Upper lobe of left lung (tissue), 6 donors: ENCODE measurements at regions not wholly inside any gene's neighbourhood (a gene's known extent, or its start where the extent isn't known, plus 50 kb on each side); places are given as distances from the start of the nearest gene placed in this dataset.

Experiments used
- ATAC-seq, 2 donors: fragments of 200-7000 bp; cut with Tn5 transposase; one replicate each; pipeline ENCODE4 v1.9.1; 2022; ENCODE audit warnings: mild to moderate bottlenecking in 2 of 2, moderate library complexity in 2 of 2; ENCODE audit not compliant: low FRiP score in 2 of 2
- DNase-seq, 2 donors: peaks; one replicate each; pipeline ENCODE4 v3.0.0-alpha.2; 2019 to 2020
- H3K27ac ChIP-seq, 4 donors: fragments of 200-600 bp; sonication (generic); one replicate each; pipeline ENCODE4 v1.5.1; 2016 to 2019
- H3K27me3 ChIP-seq, 4 donors: fragments of 200-600 bp; sonication (generic); one replicate each; pipeline ENCODE4 v1.5.1; 2017 to 2019
- H3K36me3 ChIP-seq, 4 donors: fragments of 200-600 bp; sonication (generic); one replicate each; pipeline ENCODE4 v1.5.1; 2016 to 2019
- H3K4me1 ChIP-seq, 4 donors: fragments of 200-600 bp; sonication (generic); one replicate each; pipeline ENCODE4 v1.5.1; 2018 to 2019
- H3K4me3 ChIP-seq, 4 donors: fragments of 200-600 bp; sonication (generic); one replicate each; pipeline ENCODE4 v1.5.1; 2017 to 2019; ENCODE audit warnings: mild to moderate bottlenecking in 2 of 4, moderate library complexity in 1 of 4
- H3K9me3 ChIP-seq, 4 donors: fragments of 200-600 bp; sonication (generic); one replicate each; pipeline ENCODE4 v1.5.1; 2018 to 2019
- EP300 ChIP-seq, 4 donors: sonication (generic); formaldehyde crosslinking; IDR thresholded peaks; one replicate each; pipeline ENCODE4 v1.5.1; 2017; ENCODE audit warnings: antibody characterized with exemption in 4 of 4, control low read depth in 2 of 4
- POLR2A ChIP-seq, 4 donors: fragments of 450-650 bp; IDR thresholded peaks; one replicate each; pipeline ENCODE4 v1.5.1; 2016 to 2017; ENCODE audit warnings: antibody characterized with exemption in 4 of 4, mild to moderate bottlenecking in 2 of 4
- POLR2AphosphoS5 ChIP-seq, 2 donors: sonication (generic); formaldehyde crosslinking; IDR thresholded peaks; one replicate each; pipeline ENCODE4 v1.5.1; 2017; ENCODE audit warnings: antibody characterized with exemption in 2 of 2
- WGBS, 2 donors: methylation state at CpG; one replicate each; pipeline ENCODE4 v1.1.5; 2017 to 2018; 5-methylcytosine and 5-hydroxymethylcytosine counted together
- TF ChIP-seq, protein P1 (sequence below), 6 experiments: fragments of 450-650 bp in 4 of 6; fragments of 200-600 bp in 2 of 6; sonication (generic) in 2 of 6; IDR thresholded peaks; one replicate each; pipeline ENCODE4 v1.5.1; 2016 to 2019; ENCODE audit warnings: antibody characterized with exemption in 6 of 6
- donor health status: DM: no; HTN: no; CAD: no; lungs with moderate emphysema.
- donor health status: DM: no; HTN: yes; CAD: no; lungs with severe emphysema.

DNA sequence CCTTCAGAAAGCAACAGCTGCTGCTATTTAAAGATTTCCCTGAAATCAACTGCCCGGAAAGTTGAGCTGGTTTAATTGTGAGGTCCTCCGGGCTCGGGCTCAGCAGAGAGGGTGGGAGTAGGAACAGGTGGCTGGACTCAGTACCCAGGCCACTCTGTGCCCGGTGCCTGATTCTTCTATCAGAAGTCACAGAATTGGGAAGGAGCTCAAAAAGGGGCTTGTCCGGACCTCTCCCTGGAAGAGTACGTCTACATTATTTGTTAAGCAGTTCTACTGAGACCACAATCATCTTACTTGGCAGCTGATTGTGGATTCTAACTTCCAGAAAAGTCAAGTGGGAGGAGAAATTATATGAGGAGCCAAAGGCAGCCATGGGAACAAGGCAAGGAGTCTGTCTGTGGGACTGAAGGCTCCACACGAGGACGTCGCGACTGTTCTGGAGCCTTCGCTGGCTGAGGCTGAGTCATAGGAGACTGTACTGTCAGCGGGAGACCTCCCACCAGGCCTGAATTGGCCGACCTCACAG, 91.7 kb upstream of the ANKRD10 start:
- peak; percentile 90 to 96 for ATAC-seq
- H3K36me3 ChIP-seq: no peaks in the 10 kb centered on the region
- peaks cover 10 to 24% (median 23%) of the 10 kb centered on the region in 4 donors for H3K4me1 ChIP-seq
- H3K4me3 ChIP-seq: no peak overlapping the region
- H3K9me3 ChIP-seq: no peaks in the 10 kb centered on the region
- H3K27me3 ChIP-seq: no peaks in the 10 kb centered on the region
- H3K27ac ChIP-seq: peak overlapping the region; percentile 63 to 90 (median 80)
- TF ChIP-seq, protein P1, sequence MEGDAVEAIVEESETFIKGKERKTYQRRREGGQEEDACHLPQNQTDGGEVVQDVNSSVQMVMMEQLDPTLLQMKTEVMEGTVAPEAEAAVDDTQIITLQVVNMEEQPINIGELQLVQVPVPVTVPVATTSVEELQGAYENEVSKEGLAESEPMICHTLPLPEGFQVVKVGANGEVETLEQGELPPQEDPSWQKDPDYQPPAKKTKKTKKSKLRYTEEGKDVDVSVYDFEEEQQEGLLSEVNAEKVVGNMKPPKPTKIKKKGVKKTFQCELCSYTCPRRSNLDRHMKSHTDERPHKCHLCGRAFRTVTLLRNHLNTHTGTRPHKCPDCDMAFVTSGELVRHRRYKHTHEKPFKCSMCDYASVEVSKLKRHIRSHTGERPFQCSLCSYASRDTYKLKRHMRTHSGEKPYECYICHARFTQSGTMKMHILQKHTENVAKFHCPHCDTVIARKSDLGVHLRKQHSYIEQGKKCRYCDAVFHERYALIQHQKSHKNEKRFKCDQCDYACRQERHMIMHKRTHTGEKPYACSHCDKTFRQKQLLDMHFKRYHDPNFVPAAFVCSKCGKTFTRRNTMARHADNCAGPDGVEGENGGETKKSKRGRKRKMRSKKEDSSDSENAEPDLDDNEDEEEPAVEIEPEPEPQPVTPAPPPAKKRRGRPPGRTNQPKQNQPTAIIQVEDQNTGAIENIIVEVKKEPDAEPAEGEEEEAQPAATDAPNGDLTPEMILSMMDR (IDR thresholded peaks at IDR 0.05): no peak
- TF ChIP-seq EP300 (IDR thresholded peaks at IDR 0.05) (no peak), POLR2AphosphoS5 (IDR thresholded peaks at IDR 0.05) (no peak), POLR2A (IDR thresholded peaks at IDR 0.05) (no peak)
- WGBS, 2 donors: 30 to 33% methylated on average over 13 of the region's 13 CpGs
- peak in 1 of 2 donors; percentile 76 for DNase-seq

DNA sequence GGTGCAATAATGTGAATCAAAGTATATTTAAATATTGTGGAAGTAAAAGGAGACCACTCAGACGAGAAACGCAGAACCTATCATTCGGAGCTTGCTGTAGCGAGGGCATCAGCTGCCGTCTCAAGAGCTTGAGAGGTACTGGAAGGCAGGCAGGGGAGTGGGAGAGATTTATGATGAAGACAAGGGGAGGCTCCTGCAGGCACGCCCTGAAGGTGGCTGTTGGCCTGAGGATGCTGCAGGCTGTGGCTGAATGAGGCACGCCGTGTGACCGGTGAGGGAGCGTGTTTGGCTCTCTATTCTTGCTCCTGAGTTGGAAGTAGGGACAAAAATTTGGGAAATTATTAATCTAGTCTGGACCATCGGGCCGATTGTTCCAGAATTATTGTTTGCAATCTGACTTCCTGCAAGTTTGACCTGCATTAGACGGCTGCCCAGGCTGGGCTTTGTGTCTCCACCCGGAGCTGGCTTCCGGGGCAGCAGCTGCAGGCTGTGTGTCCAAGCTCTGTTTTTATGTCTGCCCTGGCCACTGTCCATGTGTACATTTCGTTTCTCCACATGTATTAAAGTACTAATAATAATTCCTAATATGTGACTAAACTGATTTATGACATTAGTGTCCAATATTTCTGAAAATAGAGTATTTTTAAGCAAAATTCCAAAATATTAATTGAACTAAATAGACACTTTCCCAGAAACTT, 91.1 kb upstream of the ANKRD10 start:
- Histone ChIP-seq H3K36me3 (no peaks in the 10 kb centered on the region), H3K9me3 (no peaks in the 10 kb centered on the region), H3K27ac (peak overlapping the region; percentile 63 to 90 (median 80)), H3K4me1 (peaks cover 10 to 24% (median 23%) of the 10 kb centered on the region in 4 donors), H3K4me3 (no peak overlapping the region), H3K27me3 (no peaks in the 10 kb centered on the region)
- TF ChIP-seq, protein P1 (IDR thresholded peaks at IDR 0.05): no peak
- TF ChIP-seq EP300 (IDR thresholded peaks at IDR 0.05) (no peak), POLR2A (IDR thresholded peaks at IDR 0.05) (no peak), POLR2AphosphoS5 (IDR thresholded peaks at IDR 0.05) (no peak)
- WGBS, 2 donors: 50 to 53% methylated on average over 16 of the region's 16 CpGs
- ATAC-seq (peak; percentile 65 to 78), DNase-seq (peak; percentile 37 to 50)

- TF ChIP-seq EP300 (IDR thresholded peaks at IDR 0.05): no peak
- TF ChIP-seq POLR2A (IDR thresholded peaks at IDR 0.05): no peak
- no peak for TF ChIP-seq POLR2AphosphoS5 (IDR thresholded peaks at IDR 0.05)
- TF ChIP-seq, protein P1 (IDR thresholded peaks at IDR 0.05): no peak
- Histone ChIP-seq H3K4me1 (peaks cover 10 to 24% (median 23%) of the 10 kb centered on the region in 4 donors), H3K27me3 (no peaks in the 10 kb centered on the region), H3K4me3 (no peak overlapping the region), H3K9me3 (no peaks in the 10 kb centered on the region), H3K27ac (peak overlapping the region in 3 of 4 donors; percentile 63 to 90 (median 84)), H3K36me3 (no peaks in the 10 kb centered on the region)
- DNase-seq (no peak), ATAC-seq (peak in 1 of 2 donors; percentile 82)
- WGBS, 2 donors: 87 to 88% methylated on average over 6 of the region's 6 CpGs
Measured at GRCh38 chr13:111005364-111005763, 90.5 kb upstream of the ANKRD10 start.

GRCh38 chr13:111004444-111004843, 89.6 kb upstream of the ANKRD10 start:
- 82 to 98% methylated on average over 6 of the region's 6 CpGs for WGBS, 2 donors
- no peaks in the 10 kb centered on the region for H3K9me3 ChIP-seq
- DNase-seq: no peak
- H3K4me1 ChIP-seq: peaks cover 10 to 24% (median 23%) of the 10 kb centered on the region in 4 donors
- TF ChIP-seq EP300 (IDR thresholded peaks at IDR 0.05) (no peak), POLR2AphosphoS5 (IDR thresholded peaks at IDR 0.05) (no peak)
- H3K27ac ChIP-seq: no peak overlapping the region
- H3K4me3 ChIP-seq: no peak overlapping the region
- no peaks in the 10 kb centered on the region for H3K36me3 ChIP-seq
- H3K27me3 ChIP-seq: no peaks in the 10 kb centered on the region
- ATAC-seq: no peak

DNA sequence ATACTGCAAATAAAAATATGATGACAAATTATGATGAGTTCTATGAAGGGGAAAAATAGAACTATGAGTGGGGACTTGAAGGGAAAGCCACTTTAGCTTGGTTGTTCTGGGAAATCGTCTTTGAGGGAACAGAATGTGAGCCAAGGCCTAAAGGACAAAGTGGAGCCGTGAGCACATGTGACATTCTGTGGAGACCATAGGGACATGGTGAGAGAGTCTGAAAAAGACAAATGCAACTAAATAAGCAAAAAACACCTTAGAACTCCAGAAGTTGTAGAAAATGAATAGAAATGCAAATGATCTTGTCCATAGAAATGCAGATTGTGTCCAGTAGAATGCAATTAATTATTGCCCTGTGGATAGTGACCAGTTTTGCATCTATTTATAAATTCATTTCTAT, 86.8 kb upstream of the ANKRD10 start:
- H3K27ac ChIP-seq: no peak overlapping the region
- peaks cover 3 to 15% (median 14%) of the 10 kb centered on the region in 4 donors for H3K4me1 ChIP-seq
- TF ChIP-seq POLR2AphosphoS5 (IDR thresholded peaks at IDR 0.05): no peak
- TF ChIP-seq EP300 (IDR thresholded peaks at IDR 0.05): no peak
- TF ChIP-seq, protein P1 (IDR thresholded peaks at IDR 0.05): no peak
- H3K4me3 ChIP-seq: no peak overlapping the region
- no peak for DNase-seq
- WGBS, 2 donors: 91 to 92% methylated on average over 2 of the region's 2 CpGs
- no peaks in the 10 kb centered on the region for H3K36me3 ChIP-seq
- no peaks in the 10 kb centered on the region for H3K9me3 ChIP-seq
- H3K27me3 ChIP-seq: no peaks in the 10 kb centered on the region
- ATAC-seq: no peak
